Lower leg skin (tissue), 3 donors: ENCODE measurements at regions not wholly inside any gene's neighbourhood (a gene's known extent, or its start where the extent isn't known, plus 50 kb on each side); places are given as distances from the start of the nearest gene placed in this dataset.

Experiments
- CTCF ChIP-seq, 3 donors: fragments of 450-650 bp; IDR thresholded peaks; one replicate each; pipeline ENCODE4 v1.5.1; 2016; ENCODE audit warnings: antibody characterized with exemption in 3 of 3, mild to moderate bottlenecking in 3 of 3, moderate library complexity in 2 of 3
- POLR2A ChIP-seq, 2 donors: fragments of 450-650 bp; IDR thresholded peaks; one replicate each; pipeline ENCODE4 v1.6.1; 2016 to 2017; ENCODE audit warnings: antibody characterized with exemption in 2 of 2, mild to moderate bottlenecking in 1 of 2, moderate library complexity in 1 of 2

GRCh38 chr10:75319274-75319673 is 82.3 kb downstream of the ZNF503 start:
- no peak for TF ChIP-seq CTCF (IDR thresholded peaks at IDR 0.05)
- TF ChIP-seq POLR2A (IDR thresholded peaks at IDR 0.05), result no peak
